ENCODE measurements at regions not wholly inside any gene's neighbourhood (a gene's known extent, or its start where the extent isn't known, plus 50 kb on each side); places are given as distances from the start of the nearest gene placed in this dataset.
"Not testable (repeated sequence)": the region's sequence is repeated elsewhere in the genome, so short reads cannot be mapped to it uniquely, and the experiment has no call there.

DNA sequence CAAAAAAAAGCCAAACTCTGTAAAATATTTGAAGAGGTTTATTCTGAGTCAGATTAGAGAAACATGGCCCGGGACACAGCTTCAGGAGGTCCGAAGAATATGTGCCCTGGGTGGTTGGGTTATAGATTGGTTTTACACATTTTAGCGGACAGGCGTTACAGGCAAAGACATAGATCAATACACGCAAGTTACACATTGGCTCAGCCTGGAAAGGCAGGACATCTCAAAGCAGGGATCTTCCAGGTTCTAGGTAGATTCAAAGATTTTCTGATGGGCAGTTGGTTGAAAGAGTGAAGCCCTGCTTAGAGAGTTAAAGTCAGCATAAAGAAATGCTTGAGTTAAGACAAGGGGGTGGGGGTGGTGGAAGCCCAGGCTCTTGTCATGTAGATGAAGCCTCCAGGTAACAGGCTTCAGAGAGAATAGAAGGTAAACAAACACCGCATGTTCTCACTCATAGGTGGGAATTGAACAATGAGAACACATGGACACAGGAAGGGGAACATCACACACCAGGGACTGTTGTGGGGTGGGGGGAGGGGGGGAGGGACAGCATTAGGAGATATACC is 464.3 kb upstream of the ADARB2 start:
- Histone ChIP-seq H3K27ac (ENCODE audit: low read depth, low read length) (no peak overlapping the region), H3K9ac (ENCODE audit: low read length) (no peak overlapping the region), H3K9me3 (ENCODE audit: insufficient read depth, low read length) (no peaks in the 10 kb centered on the region), H3K36me3 (ENCODE audit: low read length) (no peaks in the 10 kb centered on the region), H3K9me2 (replicated peaks; ENCODE audit: insufficient read depth, low read length) (no peaks in the 10 kb centered on the region), H2AFZ (ENCODE audit: low read depth, low read length, severe bottlenecking) (no peak overlapping the region), H3K4me3 (ENCODE audit: insufficient read depth, low read length, poor library complexity, severe bottlenecking) (no peak overlapping the region), H3K79me2 (ENCODE audit: insufficient read depth, low read length) (no peaks in the 10 kb centered on the region), H3K4me2 (ENCODE audit: low read depth, low read length, poor library complexity, severe bottlenecking) (no peak overlapping the region), H4K20me1 (ENCODE audit: low read depth, low read length) (no peaks in the 10 kb centered on the region), H3F3A (ENCODE audit: insufficient read depth) (no peaks in the 10 kb centered on the region), H3K27me3 (ENCODE audit: low read length) (no peaks in the 10 kb centered on the region)
- no peak for TF ChIP-seq EZH2phosphoT487 (conservative IDR thresholded peaks at IDR 0.05; ENCODE audit: low read length)

DNA sequence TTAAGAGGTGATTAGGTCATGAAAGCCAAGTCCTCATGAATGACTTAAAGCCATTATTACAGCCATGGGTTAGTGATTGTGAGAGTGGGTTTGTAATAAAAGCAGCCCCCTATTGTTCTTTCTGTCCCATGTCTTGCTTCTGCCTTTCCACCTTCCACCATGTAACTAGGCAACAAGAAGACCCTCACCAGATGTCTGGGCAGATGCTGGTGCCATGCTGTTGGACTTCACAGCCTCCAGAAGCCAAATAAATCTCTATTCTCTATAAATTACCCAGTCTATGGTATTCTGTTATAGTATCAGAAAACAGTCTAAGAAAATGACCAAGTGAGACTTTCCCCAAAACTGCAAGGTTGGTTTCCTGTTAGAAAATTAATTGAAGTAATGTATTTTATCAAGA is 460.3 kb upstream of the ADARB2 start:
- Histone ChIP-seq H3K9me3 (ENCODE audit: insufficient read depth, low read length) (no peaks in the 10 kb centered on the region), H3K9ac (ENCODE audit: low read length) (no peak overlapping the region), H3K4me3 (ENCODE audit: insufficient read depth, low read length, poor library complexity, severe bottlenecking) (no peak overlapping the region), H3K79me2 (ENCODE audit: insufficient read depth, low read length) (no peaks in the 10 kb centered on the region), H3K9me2 (replicated peaks; ENCODE audit: insufficient read depth, low read length) (no peaks in the 10 kb centered on the region; the same call in 1 of the 2 replicates), H2AFZ (ENCODE audit: low read depth, low read length, severe bottlenecking) (no peak overlapping the region), H4K20me1 (ENCODE audit: low read depth, low read length) (no peaks in the 10 kb centered on the region), H3F3A (ENCODE audit: insufficient read depth) (no peaks in the 10 kb centered on the region), H3K4me2 (ENCODE audit: low read depth, low read length, poor library complexity, severe bottlenecking) (no peak overlapping the region), H3K36me3 (ENCODE audit: low read length) (no peaks in the 10 kb centered on the region), H3K27me3 (ENCODE audit: low read length) (no peaks in the 10 kb centered on the region), H3K27ac (ENCODE audit: low read depth, low read length) (no peak overlapping the region)
- TF ChIP-seq, protein P1, sequence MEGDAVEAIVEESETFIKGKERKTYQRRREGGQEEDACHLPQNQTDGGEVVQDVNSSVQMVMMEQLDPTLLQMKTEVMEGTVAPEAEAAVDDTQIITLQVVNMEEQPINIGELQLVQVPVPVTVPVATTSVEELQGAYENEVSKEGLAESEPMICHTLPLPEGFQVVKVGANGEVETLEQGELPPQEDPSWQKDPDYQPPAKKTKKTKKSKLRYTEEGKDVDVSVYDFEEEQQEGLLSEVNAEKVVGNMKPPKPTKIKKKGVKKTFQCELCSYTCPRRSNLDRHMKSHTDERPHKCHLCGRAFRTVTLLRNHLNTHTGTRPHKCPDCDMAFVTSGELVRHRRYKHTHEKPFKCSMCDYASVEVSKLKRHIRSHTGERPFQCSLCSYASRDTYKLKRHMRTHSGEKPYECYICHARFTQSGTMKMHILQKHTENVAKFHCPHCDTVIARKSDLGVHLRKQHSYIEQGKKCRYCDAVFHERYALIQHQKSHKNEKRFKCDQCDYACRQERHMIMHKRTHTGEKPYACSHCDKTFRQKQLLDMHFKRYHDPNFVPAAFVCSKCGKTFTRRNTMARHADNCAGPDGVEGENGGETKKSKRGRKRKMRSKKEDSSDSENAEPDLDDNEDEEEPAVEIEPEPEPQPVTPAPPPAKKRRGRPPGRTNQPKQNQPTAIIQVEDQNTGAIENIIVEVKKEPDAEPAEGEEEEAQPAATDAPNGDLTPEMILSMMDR (IDR thresholded peaks at IDR 0.05; ENCODE audit: insufficient read depth, low read length, poor library complexity, severe bottlenecking) = no peak
- no peak for TF ChIP-seq EZH2phosphoT487 (conservative IDR thresholded peaks at IDR 0.05; ENCODE audit: low read length)

DNA sequence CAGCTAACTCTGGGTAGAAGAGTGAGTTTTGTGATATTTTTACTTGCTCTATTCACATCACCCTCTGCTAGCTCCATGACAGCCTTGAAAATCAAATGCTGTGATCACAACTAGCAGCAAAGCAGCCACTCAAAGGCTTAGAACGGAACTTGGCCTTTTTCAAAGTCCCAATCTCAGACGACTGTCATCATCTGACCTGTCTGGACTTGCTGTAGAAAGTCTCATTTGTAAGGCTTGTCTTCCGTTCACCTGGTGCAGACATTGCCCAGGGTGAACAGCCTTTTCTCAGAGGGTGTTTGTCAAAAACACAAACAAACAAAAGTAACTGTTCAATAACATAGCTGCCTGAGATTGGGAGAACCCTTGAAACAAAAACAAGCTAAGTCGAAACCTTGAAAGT is 458.9 kb upstream of the ADARB2 start:
- H3K9me2 ChIP-seq (replicated peaks; ENCODE audit: insufficient read depth, low read length) = no peaks in the 10 kb centered on the region; the same call in 1 of the 2 replicates
- no peaks in the 10 kb centered on the region for H3K79me2 ChIP-seq (ENCODE audit: insufficient read depth, low read length)
- H3F3A ChIP-seq (ENCODE audit: insufficient read depth) = no peaks in the 10 kb centered on the region
- no peak overlapping the region for H3K9ac ChIP-seq (ENCODE audit: low read length)
- TF ChIP-seq, protein P1 (IDR thresholded peaks at IDR 0.05; ENCODE audit: insufficient read depth, low read length, poor library complexity, severe bottlenecking) = no peak
- TF ChIP-seq EZH2phosphoT487 (conservative IDR thresholded peaks at IDR 0.05; ENCODE audit: low read length) = no peak
- H4K20me1 ChIP-seq (ENCODE audit: low read depth, low read length) = no peaks in the 10 kb centered on the region
- H3K4me2 ChIP-seq (ENCODE audit: low read depth, low read length, poor library complexity, severe bottlenecking) = no peak overlapping the region
- H2AFZ ChIP-seq (ENCODE audit: low read depth, low read length, severe bottlenecking) = no peak overlapping the region
- no peaks in the 10 kb centered on the region for H3K36me3 ChIP-seq (ENCODE audit: low read length)
- H3K27me3 ChIP-seq (ENCODE audit: low read length) = no peaks in the 10 kb centered on the region
- H3K27ac ChIP-seq (ENCODE audit: low read depth, low read length) = no peak overlapping the region
- H3K4me3 ChIP-seq (ENCODE audit: insufficient read depth, low read length, poor library complexity, severe bottlenecking) = no peak overlapping the region
- no peaks in the 10 kb centered on the region for H3K9me3 ChIP-seq (ENCODE audit: insufficient read depth, low read length)

DNA sequence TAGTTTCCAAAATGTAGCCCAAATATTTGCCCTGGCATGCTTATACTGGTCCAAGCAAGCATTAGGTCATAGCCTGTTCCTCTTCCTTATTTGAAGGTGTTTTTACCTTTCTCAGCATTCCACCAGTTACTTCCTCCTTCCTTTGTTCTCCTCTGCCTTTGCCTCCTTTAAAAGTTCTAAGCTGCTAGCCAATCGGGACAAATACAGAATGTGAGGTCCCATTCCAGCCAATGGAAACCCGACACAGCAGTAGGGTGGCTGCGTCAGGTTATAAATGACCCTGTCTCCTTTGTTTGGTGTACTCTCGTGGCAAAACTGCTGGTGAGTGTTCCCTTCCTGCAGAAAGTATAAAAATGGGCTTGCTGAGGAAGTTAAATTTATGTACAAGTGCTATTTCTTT is 452.0 kb upstream of the ADARB2 start:
- not testable (repeated sequence) for H3K79me2 ChIP-seq (ENCODE audit: insufficient read depth, low read length); H3K4me2 ChIP-seq (ENCODE audit: low read depth, low read length, poor library complexity, severe bottlenecking); H3K4me3 ChIP-seq (ENCODE audit: insufficient read depth, low read length, poor library complexity, severe bottlenecking); H3K27me3 ChIP-seq (ENCODE audit: low read length); H3K9me3 ChIP-seq (ENCODE audit: insufficient read depth, low read length); H3K36me3 ChIP-seq (ENCODE audit: low read length); H2AFZ ChIP-seq (ENCODE audit: low read depth, low read length, severe bottlenecking); H3F3A ChIP-seq (ENCODE audit: insufficient read depth); H4K20me1 ChIP-seq (ENCODE audit: low read depth, low read length); H3K27ac ChIP-seq (ENCODE audit: low read depth, low read length); H3K9me2 ChIP-seq (replicated peaks; ENCODE audit: insufficient read depth, low read length); H3K9ac ChIP-seq (ENCODE audit: low read length)

All from SU-DHL-6 (cell line).